ENCODE measurements at regions not wholly inside any gene's neighbourhood (a gene's known extent, or its start where the extent isn't known, plus 50 kb on each side); places are given as distances from the start of the nearest gene placed in this dataset.

GRCh38 chr14:85811340-85811739, 281.4 kb downstream of the FLRT2 start:
- TF ChIP-seq, protein P1, sequence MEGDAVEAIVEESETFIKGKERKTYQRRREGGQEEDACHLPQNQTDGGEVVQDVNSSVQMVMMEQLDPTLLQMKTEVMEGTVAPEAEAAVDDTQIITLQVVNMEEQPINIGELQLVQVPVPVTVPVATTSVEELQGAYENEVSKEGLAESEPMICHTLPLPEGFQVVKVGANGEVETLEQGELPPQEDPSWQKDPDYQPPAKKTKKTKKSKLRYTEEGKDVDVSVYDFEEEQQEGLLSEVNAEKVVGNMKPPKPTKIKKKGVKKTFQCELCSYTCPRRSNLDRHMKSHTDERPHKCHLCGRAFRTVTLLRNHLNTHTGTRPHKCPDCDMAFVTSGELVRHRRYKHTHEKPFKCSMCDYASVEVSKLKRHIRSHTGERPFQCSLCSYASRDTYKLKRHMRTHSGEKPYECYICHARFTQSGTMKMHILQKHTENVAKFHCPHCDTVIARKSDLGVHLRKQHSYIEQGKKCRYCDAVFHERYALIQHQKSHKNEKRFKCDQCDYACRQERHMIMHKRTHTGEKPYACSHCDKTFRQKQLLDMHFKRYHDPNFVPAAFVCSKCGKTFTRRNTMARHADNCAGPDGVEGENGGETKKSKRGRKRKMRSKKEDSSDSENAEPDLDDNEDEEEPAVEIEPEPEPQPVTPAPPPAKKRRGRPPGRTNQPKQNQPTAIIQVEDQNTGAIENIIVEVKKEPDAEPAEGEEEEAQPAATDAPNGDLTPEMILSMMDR (IDR thresholded peaks at IDR 0.05) = no peak
- no peak for TF ChIP-seq POLR2AphosphoS5 (IDR thresholded peaks at IDR 0.05; ENCODE audit: low read depth, low read length)
- TF ChIP-seq, protein P2, sequence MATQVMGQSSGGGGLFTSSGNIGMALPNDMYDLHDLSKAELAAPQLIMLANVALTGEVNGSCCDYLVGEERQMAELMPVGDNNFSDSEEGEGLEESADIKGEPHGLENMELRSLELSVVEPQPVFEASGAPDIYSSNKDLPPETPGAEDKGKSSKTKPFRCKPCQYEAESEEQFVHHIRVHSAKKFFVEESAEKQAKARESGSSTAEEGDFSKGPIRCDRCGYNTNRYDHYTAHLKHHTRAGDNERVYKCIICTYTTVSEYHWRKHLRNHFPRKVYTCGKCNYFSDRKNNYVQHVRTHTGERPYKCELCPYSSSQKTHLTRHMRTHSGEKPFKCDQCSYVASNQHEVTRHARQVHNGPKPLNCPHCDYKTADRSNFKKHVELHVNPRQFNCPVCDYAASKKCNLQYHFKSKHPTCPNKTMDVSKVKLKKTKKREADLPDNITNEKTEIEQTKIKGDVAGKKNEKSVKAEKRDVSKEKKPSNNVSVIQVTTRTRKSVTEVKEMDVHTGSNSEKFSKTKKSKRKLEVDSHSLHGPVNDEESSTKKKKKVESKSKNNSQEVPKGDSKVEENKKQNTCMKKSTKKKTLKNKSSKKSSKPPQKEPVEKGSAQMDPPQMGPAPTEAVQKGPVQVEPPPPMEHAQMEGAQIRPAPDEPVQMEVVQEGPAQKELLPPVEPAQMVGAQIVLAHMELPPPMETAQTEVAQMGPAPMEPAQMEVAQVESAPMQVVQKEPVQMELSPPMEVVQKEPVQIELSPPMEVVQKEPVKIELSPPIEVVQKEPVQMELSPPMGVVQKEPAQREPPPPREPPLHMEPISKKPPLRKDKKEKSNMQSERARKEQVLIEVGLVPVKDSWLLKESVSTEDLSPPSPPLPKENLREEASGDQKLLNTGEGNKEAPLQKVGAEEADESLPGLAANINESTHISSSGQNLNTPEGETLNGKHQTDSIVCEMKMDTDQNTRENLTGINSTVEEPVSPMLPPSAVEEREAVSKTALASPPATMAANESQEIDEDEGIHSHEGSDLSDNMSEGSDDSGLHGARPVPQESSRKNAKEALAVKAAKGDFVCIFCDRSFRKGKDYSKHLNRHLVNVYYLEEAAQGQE (IDR thresholded peaks at IDR 0.05; ENCODE audit: insufficient read depth in 1 of 2, low read depth in 2 of 2, low read length in 1 of 2) = no peak

All from Panc1 (cell line).